Suppressor macrophage treated with lipopolysaccharide for 1 hour (primary cell): ENCODE measurements at regions not wholly inside any gene's neighbourhood (a gene's known extent, or its start where the extent isn't known, plus 50 kb on each side); places are given as distances from the start of the nearest gene placed in this dataset.
"Not testable (repeated sequence)": the region's sequence is repeated elsewhere in the genome, so short reads cannot be mapped to it uniquely, and the experiment has no call there.

Experiments
- DNase-seq, 3 donors: peaks; one replicate each; pipeline ENCODE4 v3.0.0-alpha.2; 2020 to 2022

DNA sequence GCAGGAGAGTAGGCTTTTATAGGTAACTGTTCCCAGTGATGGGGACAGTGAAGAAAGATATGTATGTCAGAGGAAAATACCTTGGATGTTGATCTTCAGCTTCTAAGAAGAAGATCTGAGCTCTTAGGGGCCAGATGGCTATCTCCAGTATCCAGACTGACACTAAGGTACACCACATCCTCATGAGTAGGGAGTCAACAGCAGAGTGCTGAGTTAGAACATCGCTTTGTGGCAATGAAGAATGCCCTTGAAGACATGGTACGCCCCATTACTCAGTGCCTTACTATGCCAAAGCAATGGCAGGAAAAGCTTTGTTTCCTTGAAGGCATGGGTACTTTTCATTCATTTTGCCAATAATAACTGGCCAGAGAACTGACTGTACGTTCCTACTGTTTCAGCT is 263.7 kb downstream of the CEMIP2 start:
- no peak for DNase-seq

DNA sequence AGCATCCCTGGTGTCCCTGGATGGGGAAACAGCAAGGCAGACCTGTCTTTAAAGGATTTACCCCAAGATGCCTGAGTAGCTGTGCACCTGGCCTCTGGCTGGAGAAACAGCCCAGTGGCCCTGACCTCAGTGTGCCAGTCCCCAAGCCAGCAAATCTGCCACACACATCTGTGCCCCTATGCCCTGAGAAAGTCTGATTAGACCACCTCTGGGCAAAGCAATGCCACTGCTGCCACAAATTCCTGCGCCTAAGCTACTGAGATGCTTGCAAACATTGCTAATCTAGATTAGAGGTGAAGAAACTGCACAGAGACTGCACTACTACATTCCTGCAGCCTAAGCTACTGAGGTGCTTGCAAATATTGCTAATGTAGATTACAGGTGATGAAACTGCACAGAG is 269.6 kb downstream of the CEMIP2 start:
- DNase-seq, result no peak

DNA sequence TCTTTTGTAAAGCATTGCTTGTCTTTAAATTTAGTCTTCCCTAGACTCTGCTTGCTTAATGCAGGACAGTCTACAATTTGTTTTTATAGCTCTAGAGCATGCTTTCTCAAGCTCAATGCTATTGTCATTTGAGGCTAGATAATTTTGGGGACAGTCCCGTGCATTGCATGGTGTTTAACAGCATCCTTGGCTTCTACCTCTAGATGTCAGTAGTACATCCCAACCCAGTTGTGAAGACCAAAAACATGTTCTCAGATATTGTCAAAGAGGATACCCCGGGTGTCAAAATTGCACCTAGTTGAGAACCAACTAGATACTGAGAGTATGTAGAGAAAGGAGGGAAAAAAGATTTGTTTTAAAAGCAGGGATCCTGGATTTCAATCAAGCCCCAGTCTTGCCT is 277.5 kb downstream of the CEMIP2 start:
- peak in 2 of 3 donors; percentile 8 for DNase-seq

DNA sequence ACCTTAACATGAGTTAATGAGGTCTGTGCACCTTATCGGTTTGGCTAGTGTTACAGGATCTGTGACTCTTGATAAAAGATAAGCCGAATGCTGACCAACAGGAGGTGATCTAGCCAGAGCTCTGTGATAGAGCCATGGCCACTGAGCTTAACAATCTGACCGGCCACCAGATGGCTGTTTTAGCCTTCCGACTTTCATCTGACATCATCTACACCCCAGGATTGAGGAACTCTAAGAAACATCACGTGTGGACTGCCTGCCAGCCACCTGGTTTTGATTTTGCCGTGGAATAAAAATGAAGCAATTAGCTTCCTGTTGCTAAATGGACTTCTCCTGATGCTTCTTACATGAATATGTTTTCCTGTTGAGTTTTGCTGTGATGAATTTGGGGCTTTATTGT is 281.3 kb downstream of the CEMIP2 start:
- peak; percentile 18 to 31 (median 29) for DNase-seq

DNA sequence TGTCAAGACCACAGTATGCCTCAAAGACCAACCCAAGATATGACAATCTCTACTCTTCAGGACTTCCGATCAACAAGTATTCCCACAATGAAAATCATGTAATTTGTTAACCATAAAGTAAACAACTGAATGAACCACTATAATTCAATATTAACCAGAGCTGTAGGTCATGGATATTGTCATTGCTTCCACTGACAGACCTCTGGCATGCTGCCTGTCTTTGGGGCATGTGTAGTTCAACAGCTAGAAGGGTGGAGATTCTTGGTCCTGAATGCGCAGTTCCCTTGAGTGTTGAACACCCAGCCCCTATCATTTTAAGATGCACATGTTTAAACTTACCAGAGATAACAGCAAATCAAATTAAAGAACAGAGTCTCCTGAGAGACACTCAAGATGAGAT is 283.0 kb downstream of the CEMIP2 start:
- DNase-seq, result no peak

DNA sequence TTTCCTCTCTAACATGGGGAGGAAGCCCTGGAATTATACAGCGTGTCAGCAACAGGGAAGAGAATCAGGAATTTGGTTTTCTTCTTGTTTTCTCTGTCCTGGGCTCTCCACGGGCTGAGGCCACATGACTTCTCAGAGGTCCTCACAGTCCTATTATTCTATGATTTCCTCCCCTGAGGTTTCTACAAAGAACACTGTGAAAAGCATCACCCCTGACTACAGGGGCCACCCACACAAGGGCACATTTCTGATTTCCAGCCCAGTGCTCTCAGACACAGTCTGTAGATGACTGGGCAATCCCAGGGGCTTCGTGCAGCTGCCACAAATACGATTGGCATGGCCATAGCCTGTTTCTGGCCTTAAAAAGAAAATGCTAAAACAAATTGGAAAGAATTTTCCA is 284.9 kb downstream of the CEMIP2 start:
- DNase-seq, result no peak

DNA sequence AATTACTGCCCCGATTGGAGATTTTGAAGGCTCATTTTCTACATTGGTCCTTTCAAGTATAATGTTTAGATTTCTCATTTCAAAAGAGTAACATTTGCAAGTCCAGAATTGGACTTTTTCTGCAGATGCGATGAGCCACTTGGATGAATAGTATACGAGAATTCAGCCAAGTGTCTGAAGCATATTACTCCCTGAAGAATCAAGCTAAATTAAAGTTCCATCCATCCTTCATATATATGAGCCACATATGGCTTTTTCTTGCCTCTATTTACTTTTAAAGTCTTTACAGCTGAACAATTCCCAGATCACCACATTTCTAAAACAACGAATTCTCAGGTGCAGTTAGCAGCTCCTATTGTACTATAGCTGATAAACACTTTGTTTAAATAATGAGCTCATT is 288.7 kb downstream of the CEMIP2 start:
- no peak for DNase-seq

DNA sequence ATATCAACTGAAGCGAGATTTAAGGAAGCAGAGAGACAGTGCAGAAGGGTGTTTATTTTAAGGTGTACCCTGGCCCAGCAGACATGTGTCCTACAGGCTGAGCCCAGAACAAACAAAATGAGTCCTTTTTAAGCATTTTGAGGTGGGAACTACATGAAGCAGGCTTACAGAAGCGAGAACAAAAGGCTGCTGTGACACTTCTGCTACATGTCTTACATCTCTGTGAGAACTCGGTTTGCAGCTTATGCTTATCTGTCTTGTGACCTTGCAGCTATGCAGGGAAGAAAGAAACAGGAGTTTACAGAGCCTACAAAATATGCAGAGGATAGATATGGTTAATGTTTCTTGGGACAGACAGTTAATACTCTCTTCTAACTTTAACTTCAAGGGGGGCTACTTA is 295.9 kb downstream of the CEMIP2 start:
- no peak for DNase-seq

DNA sequence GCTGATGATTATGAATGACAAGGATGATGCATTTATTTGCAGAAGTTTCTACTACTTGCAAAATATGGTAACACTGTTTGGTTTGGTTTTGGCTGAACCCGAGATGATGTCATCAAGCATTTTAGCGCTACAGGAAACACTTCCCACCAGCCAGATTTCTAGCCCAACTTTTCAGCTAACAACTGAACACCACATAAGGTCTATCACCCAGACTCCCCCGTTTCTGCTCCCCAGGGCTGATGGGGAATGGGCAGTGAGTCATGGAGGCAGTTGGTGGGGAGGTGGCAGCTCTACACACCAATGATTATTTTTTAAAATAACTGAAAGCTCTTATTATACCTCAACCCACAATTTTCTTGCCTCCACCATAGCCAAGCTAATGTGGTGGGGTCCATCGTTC is 302.9 kb downstream of the CEMIP2 start:
- DNase-seq, result no peak

DNA sequence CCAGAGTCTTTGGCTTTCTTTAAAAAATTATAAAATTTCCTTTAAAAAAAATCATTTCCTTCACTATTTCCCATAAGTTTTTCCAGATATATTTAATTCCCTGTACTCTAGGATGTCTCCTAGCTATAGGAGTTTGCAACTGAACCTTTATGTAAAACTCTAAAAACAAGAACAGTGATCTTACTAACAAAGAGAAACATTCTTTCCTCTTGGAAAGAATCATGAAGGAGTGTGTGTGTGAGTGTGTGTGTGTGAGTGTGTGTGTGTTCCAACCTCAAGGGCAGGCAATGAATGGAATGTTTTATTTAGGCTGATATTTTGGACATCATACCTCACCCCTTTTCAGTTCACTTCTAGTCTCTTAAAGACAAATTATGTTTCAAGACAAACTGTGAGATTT is 309.2 kb downstream of the CEMIP2 start:
- DNase-seq, result no peak

DNA sequence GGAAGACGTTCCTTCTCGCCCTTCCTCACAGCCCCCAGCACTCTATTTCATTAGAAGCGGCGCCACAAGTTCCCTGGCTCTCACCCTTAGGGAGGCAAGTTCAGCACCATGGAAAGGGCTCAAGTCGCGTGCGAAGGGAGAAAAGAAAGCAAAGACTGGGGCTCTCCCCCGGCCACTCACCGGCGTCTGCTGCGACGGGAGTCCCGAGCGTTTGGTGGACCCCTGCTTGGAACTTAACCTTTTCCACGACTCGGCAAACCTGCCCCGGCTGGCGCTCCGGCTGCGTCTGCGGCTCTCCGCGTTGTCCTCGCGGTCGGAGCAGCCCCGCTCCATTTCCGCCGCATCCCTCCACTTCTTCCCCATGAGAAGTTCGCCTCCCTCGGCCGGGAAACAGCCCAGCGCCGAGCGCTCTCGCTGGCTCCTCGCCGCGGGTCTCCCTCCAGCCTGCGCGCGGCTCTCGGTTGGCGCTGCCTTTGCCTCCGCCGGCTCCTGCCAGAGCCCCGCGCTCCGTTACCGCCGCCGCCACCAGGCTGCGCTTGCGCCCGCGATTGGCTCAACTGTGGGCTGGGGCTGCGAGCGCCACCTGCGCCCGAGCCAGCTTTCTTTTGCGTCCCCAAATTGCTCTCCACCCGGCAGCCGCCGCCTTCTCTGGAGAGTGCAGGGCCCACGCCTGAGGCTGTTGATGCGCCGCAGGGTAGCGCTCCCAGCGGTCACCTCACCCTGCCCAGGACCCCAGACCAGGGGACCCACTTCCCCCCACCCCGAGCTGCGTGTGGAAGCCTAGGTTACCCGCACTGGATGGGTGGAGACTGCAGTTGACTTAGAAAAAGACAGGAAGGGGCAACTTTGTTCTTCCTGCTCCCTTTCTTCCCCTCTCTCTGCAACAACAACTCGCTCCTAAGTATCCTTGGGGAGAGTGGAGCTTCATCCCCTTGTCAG is 321.6 kb downstream of the CEMIP2 start:
- DNase-seq, result peak; percentile 41 to 66 (median 43)

DNA sequence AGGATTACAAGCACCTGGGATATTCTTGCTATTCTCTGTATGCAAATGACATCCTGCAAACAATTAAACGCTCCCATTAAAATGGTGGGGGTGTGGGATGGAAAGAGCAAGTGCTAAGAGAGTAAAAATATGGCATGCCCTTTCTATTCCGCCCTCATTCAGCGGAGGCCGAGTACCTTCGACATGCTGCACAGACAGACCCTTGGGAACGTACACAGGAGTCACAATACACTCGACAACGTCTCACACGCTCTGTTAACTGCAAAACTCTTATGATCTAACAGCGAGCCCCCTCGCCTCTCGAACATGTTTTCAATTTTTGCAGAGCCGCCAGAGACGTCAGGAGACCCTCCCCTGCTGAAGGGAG is 322.2 kb downstream of the CEMIP2 start:
- no peak for DNase-seq

DNA sequence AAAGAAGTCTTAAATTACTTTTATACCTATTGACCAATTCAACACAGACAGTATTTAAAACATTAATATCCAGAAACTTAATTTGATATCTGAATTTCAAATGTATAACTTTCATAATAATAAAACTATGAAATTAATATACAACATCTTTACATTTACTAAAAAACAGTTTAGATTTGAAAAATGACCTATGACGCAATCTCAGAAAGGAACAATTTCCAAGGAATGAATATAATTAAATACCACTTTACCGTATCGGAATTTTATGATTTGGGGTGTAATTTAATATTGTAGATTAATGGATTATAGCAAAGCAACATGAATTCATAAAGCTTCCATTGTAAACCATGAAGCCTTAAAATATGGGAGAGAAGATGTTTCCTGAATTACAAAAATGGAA is 321.5 kb upstream of the TRPM3 start:
- no peak for DNase-seq

DNA sequence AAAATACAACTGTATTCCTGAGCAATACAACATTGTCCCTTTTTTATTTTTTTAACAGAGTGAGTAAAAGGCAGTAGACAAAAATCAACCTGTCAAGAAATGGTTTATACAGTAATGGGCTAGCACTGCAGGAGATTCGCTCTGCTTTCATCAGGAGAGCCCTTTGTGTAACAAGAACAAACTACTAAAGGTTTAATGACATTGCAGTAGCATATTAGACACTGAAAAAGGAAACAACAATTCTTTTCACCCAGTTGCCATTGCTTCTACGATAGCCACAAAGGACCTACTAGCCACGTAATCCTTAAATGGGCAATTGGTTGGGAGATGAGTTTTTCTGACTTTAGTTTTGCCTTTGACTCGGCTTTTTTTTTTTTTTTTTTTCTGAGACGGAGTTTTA is 319.8 kb upstream of the TRPM3 start:
- no peak for DNase-seq

DNA sequence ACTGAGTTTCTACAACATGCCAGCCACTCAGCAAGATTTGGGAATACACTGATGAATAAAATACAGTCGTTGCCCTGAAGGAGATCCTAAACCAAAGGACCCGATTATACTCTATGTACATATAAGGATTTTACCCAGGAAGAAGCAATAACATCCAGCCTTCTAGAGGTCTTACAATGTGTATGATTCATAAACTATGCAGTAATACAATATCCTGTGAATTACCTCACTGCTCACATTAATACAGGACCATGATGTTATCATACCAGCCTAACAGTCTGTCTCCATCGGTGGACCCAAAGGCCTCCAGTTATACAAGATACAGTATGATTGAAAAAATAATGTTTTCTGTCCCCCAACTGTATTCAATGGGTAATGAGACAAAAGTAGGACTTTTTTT is 310.5 kb upstream of the TRPM3 start:
- DNase-seq, result no peak

DNA sequence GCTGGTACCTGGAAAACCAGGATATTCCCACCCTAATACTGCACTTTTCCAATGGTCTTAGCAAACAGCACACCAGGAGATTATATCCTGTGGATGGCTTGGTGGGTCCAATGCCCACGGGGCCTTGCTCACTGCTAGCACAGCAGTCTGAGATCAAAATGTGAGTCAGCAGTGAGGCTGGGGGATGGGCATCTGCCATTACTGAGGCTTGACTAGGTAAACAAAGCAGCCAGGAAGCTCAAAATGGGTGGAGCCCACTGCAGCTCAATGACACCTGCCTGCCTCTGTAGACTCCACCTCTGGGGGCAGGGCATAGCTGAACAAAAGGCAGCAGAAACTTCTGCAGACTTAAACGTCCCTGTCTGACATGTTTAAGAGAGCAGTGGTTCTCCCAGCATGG is 285.9 kb upstream of the TRPM3 start:
- DNase-seq, result not testable (repeated sequence)

DNA sequence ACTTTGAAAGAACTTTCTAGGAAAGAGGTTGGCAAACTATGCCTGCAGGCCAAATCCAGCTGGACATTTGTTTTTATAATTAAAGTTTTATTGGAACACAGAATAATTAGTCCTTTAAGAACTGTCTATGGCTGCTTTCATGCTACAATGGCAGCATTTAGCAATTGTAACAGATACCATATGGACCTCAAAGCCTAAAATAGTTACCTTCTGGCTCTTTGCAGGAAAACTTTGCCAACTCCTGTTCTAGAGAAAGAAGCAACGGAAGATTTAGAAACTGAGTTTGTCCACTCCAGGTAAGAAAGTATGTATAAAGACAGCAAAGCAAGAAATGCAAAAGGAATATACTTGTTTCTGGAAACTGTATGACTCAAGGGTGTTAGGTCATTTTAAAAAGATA is 281.7 kb upstream of the TRPM3 start:
- no peak for DNase-seq

DNA sequence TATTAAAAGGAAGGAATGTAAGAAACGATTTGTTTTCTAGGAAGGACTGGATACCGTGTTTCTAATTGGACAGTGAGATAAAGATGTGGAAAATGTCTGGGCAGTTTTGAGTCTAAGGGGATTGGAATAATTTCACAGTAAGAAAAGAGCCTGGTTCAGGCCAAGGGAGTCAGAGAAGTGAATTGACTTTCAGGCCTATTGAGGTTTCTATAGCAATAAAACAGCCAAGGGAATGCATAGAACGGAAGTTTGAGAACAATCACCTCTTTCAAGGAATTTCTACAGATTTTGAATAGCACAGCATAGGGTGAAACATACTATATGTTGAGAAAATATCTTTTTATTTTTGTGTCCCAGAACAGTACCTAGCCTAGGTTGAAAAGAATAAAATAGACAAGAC is 271.6 kb upstream of the TRPM3 start:
- no peak for DNase-seq

DNA sequence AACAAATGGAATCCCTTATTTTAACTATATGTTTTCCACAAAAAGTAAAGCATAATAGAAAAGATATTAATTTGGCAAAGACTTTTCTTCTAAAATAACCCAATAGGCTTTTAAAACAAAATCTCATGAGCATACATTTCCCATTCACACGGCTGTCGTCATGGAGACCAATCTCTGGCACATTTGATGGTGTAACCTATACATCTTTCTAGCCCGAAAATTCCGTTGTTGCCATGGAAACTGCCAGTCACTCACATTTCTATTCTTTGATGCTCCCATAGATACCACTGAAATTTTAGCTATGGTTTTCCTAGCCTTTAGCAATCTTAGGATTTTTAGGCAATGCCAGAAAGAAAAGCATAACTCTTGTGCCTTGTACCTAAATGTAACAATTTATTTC is 262.9 kb upstream of the TRPM3 start:
- DNase-seq, result no peak

DNA sequence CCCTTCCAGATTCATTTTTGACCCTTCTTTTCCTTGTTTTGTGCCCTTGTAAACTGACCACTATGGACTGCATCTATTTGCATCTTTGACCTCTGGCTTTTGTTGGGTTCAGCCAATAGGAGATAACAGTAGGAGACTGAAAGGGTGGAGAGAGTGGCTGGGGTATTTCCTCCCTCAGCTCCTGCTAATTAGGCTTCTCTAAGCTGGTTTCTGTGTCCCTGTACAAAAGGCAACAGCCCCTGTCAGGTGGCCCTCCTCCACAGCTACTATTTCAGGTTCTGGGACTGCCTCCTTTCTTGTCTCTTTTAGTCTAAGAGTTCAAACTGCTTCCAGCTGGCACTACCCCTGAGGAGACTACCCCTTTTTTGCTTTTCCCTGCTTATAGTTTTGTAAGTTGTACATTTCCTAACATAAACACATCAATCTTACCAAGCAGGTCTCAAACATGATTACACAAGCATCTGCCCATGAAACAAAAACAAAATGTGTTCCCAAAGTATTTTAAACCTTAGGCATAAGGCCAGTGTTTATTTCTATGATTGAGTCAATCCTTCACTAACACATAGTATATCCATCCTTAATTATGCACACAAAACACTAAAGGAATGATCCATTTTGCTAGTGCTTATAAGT is 262.0 kb upstream of the TRPM3 start:
- DNase-seq, result no peak

DNA sequence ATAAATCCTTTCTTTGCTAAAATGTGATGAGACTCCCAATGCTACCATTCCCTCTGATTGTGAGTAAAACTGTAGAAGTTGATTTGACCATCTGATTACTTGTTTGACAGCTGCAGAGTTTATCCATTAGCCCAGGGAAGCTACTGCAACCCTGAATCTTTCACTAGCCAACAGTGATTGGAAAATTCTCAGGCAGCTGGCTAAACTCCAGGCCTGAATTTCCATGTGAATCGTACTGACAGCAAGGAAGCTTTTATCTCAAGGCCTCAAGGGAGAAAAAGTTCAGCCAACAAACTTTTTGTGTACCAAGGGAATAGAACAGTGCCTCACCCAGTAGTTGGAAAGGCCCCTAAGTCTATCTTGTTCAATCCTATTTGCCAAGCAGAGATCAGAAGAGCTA is 246.7 kb upstream of the TRPM3 start:
- no peak for DNase-seq

DNA sequence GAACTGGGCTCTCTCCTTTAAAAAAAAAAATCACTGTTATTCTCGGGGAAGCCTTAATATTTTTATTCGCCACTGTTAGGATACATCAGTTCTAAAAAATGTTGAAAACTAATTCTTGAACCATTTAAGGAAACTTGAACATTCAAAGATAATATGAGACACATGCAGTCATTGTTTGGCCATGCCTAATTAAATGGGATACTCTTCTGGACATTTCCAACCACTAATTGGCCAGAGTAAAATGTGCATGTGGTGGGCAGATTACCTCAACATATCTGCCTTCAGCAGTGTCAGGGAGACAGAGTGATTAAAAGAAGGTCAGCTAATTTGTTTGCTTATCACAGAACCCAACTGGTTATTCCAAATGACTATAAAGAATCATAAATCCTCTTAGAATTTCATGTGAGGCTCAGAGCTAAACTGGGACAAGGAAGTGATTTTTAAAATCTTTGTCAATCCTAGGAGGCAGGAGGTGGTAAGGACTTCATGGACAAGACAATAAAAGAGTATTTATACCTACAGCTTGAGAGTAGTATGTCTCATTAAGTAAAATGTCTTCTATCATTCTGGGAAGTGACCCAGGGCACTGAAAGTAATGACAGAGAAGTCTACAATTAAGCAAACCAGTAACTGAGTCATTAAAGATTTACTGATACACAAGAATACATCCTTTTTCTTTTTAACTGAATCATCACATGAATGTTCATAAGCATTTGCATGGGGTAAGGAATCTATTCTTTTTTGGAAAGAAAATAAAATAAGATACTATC is 242.9 kb upstream of the TRPM3 start:
- no peak for DNase-seq

DNA sequence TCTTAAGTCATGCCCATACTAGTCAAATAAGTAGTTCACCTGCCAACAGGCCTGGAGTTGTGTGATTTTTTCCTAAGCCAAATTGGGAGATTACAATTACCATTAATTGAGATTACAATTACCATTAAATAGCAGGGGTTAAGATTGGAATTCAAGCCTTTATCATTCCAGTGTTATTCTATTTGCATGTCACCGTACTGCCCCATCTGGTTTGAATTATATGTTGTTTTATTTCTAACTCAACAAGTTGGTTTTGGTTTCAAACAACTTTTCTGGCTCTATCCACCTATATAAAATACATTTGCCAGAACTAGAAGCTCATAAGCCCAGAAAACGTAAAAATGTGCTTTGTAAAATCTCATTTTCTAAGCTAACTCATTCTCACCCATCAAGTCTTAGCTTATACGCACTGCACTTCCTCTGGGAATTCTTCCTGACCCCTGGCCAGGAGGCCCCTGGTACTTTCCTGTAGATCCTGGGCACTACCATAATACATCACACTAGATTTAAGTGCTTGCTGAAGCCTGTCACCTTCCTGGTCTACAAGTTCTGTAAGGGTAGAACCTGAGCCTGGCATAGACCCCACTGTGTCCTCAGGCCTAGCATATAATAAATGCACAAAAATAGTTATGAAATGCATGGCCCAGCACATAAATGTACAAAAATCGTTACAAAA is 242.0 kb upstream of the TRPM3 start:
- DNase-seq, result no peak
